NCI-H1930 (cell line): ENCODE measurements at regions not wholly inside any gene's neighbourhood (a gene's known extent, or its start where the extent isn't known, plus 50 kb on each side); places are given as distances from the start of the nearest gene placed in this dataset.
A peak's percentile ranks its signal among the peaks of the same experiment; 100 is the strongest.

Source experiments
- DNase-seq, 2 experiments: peaks; one replicate each; lab custom pipeline; 2025; lab: John Stamatoyannopoulos, UW

DNA sequence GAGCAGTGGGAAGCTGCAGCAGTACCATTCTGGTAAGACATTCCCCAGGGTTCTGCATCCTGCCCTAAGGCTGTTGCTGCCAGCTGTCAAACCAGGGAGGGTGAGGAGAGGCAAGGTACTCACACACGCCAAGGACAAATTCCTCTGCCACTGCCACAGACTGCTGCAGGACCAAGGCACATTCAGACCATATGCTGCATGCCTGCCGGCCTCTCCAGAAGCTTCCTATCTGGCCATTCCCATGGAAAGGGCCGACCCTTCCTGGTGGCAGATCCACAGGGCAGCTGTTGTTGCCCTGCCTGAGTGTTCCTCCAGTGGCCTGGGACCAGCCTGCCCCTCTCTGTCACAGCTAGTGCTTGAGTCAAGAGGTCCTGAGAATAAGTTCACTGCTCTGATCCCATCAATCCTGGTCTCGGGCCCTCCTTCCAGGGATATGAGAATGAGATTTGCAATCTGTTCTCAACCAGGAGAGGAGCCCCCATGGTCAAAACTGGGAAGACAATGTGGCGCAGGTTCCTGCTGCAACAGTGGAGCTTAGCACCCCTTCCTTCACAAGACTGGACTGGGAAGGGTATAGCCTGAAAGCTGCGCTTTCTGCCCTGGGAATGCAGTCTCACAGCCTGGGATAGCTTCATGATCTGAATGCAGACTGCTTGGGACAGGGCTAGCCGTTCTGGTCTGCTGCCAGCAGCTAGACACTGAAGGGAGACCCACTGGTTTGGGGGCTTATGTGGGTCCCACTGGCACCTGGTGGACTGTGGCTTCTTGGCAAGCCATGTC is 342.5 kb upstream of the NDST3 start:
- no peak for DNase-seq

DNA sequence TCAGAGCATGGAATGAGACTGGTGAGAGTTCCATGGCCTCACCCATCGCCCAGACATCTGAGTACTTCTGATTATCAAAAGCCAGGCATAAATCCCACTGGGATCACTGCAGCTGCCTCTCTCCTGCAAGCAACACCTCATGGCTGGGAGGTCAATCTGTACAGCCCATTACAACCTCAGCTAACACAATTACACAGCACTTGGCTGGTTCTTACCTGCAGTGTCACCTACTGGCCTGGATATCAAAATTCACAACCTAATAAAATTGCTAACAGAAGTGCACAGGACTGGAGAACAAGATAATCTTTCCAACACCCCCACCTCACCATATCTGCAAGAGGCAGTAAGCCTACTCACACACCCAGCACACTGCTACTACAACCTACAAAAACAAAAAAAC is 341.7 kb upstream of the NDST3 start:
- DNase-seq: no peak

DNA sequence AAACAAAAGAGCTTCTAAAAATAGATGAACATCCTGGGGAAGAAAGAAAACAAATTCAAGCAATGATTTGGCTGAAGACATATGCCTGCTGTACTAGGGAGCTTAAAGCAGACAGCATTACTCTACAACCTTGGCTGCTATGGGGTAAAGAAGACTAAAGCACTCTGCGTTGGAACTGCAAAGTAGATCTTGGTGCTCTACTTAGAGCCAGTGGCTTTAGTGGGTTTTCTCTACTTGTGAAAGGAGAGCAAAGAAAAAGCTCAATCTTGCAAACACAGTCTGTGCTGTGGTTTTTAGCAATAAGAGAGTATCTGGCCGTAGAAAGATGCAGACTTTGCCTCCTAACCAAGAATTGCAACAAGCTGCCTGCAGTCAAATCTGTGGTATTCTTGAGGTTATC is 334.7 kb upstream of the NDST3 start:
- DNase-seq: no peak

DNA sequence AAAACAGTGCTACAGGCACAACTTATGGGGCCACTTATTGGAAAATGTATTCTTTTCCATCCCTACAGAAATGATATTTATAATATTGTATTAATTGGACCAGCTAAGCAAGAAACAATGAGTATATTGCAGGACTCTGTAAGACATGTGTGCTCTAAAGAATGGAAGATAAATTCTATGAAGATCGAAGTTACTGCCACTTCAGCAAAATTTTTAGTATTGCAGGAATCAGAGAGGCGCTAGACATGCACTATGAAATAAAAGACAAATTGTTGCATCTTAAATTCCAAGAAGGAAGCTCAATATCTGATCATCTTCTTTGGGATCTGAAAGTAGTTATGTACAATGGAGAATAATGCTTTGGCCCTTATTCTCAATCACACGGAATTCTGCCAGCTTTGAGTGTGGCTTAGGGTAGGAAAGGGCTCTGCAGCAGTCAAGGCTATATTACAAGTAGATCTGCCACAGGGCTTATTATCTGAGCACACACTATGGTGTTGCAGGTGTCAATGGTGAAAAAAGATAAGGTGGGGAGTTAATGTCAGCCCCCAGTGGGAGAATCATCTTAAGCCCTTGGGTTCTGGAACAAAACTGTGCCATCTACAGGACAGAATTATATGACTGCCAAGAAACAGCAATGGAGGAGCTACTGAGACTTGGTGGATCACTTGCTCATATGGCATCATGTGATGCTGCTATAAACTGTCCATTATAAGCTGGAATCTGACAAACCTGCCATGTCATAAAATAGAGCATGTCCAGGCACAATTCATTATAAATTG is 334.0 kb upstream of the NDST3 start:
- peak in 1 of 2 experiments; percentile 3 for DNase-seq

DNA sequence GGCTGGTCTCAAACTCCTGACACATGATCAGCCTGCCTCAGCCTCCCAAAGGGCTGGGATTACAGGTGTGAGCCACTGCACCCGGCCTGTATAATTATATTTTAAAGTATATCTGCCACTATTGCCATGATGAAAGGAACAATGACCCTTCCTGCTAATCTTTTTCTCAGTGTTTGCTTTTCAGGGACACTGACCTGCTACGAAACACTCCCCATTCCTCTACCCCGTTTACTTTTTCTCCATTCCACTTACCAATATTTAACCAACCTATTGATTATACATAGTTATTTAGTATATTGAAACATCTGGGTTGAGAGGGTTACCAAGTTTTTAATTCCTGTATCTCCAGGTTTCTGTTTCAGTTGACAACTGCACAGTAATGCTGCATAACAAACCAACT is 331.9 kb upstream of the NDST3 start:
- DNase-seq: no peak

DNA sequence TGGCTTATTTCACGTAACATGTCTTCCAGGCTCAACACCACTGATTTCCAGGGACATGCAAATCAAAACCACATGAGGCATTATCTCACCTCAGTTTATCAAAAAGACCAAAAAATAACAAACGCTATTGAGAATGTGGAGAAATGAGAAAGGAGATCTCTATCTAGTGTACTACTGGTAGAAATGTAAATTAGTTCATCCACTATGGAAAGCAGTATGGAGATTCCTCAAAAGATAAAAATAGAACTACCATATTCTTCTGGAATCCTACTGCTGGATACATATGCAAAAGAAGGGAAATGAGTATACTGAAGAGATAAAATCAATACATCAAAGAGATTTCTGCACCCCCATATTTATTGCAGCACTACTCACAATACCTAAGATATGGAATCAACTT is 329.6 kb upstream of the NDST3 start:
- DNase-seq: no peak

DNA sequence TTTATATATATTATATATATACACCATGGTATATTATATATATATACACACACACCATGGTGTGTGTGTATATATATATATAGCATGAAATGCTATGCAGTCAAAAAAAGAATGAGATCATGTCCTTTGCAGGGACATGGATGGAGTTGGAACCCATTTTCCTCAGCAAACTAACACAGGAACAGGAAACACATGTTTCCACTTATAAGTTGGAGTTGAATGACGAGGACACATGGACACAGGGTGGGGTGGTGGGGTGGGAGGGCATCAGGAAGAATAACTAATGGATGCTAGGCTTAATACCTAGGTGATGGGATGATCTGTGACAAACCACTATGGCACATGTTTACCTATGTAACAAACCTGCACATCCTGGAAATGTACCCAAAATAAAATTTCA is 293.6 kb upstream of the NDST3 start:
- DNase-seq: no peak

DNA sequence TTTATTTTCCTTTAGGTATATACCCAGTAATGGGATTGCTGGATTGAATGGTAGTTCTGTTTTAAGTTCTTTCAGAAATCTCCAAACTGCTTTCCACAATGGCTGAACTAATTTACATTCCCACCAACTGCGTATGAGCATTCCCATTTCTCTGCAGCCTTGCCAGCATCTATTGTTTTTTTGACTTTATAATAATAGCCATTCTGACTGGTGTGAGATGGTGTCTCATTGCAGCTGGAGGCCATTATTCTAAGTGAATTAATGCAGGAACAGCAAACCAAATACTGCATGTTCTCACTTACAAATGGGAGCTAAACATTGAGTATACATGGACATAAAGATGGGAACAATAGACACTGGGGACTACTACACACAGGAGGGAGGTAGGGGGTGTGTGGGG is 288.9 kb upstream of the NDST3 start:
- peak in 1 of 2 experiments; percentile 32 for DNase-seq

DNA sequence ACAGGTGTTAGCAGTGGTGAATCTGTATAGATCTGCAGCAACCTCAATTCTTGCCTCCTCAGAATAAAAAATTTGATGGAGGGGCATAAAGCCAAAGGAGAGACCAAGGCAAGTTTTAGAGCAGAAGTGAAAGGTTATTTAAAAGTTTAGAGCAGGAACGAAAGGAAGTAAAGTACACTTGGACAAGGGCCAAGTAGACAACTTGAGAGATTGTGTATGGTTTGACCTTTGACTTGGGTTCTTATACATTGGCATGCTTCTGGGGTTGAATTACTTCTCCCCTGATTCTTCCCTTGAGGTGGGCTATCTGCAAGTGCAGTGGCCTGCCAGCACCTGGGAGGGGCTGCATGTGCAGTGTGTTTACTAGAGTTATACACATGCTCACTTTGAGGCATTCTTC is 278.8 kb upstream of the NDST3 start:
- no peak for DNase-seq

DNA sequence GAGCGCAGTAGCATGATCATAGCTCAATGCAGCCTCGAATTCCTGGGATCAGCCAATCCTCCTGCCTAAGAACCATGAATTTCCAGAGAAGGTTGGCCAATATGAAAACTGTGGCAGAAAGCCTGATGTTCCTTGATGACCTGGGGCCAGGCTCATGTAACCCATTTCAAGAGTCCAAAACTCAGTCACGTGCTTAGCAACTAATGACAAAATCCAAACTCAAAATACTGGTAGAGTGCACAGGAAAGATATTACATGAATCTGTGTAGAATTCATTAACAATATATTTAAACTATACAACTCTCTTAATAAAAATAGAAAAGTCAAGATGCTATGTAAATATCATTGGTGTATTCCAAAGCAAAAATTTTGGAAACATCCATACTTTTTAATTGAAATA is 265.7 kb upstream of the NDST3 start:
- DNase-seq: no peak

DNA sequence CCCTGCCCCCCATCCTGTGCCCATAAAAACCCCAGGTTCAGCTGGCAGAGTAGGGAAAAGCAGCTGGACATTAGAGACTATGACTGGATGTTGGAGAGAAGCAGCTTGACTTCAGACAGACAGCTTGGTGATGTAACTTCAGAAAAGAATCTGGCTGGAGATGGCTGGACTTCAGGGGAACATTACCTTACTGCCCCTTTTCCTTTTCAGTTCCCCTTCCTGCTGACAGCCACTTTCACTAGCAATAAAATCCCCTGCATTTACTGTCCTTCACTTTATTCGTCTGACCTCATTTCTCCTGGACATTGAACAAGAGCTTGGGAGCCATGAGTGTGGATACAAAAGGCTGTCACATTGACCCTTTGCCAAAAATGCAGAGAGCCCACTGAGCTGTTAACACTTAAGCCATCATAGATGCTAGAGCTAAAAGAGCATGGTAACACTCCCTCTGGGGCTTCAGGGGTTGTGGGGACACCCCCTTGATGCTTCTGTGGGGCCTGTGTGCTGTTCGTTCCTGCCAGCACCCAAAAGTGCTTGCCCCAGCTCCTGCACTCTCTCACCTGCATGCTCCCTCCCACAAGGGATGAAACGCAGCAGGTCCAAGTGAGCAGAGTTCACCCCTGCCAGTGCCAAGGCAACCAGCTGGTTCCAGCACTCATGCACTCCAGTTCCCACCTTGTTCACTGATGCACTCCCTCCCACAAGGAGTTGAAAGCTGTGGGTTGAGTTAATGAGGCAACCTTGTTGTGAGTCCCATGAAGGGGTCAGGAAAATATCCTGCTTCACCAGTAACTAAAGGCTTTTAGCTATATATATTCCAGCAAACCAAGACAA is 263.8 kb upstream of the NDST3 start:
- DNase-seq: no peak

DNA sequence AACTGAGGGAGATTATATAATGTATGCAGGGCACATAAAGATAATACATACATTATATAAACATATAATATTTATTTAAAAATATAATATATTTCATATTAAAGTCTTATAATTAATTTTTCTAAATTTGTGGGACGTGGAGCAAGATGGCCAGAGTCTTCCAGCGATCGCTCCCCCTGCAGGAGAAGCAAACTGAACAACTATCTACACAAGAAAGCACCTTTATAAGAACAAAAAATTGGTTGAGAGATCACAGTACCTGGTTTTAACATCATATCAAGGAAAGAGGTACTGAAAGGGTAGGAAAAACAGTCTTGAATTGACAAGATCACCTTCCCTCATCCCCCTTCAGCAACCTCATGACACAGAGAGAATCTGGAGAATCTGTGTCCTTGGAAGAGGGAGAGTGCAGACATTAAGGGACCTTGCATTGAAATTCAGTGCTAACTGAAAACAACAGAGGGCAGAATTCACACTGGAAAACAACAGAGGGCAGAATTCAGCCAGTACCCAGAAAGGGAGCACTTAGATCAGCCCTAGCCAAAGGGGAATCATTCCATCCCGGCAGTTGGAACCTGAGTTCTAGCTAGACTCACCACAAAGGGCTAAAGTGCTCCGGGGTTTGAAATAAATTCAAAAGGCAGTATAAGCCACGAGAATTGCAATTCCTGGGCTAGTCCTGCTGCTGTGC is 262.5 kb upstream of the NDST3 start:
- DNase-seq: no peak

DNA sequence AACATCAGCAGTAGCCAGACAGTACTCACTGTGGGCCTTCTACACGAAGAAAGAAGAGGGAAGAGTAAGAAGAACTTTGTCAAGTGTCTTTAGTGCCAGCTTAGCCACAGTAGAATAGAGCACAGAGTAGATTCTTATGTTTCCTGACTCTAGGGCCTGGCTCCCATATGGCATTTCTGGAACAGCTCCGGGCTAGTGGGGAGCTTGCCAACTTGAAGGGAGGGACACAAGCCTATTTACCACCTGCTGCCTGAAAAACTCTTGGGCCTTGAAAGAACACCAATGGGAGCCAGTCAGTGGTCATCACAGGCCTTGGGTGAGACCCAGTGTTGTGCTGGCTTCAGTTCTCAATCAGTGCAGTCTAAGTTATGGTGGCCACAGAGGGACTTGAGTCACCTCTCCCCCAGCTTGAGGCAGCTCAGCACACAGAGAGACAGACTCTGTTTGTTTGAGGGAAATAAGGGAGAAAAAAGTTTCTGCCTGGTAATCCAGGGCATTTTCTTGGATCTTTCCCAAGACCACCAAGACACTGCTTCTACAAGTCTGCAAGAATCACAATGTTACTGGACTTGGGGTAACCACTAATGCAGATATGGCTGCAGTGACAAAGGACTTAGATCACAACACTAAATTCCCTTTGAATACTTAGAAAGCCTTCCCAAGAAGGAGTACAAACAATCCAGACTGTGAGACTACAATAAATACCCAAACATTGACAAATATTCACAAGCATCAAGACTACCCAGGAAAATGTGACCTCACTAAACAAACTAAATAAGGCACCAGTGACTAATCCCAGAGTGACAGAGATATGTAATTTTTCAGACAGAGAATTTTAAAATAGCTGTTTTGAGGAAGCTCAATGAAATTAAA is 261.0 kb upstream of the NDST3 start:
- no peak for DNase-seq

DNA sequence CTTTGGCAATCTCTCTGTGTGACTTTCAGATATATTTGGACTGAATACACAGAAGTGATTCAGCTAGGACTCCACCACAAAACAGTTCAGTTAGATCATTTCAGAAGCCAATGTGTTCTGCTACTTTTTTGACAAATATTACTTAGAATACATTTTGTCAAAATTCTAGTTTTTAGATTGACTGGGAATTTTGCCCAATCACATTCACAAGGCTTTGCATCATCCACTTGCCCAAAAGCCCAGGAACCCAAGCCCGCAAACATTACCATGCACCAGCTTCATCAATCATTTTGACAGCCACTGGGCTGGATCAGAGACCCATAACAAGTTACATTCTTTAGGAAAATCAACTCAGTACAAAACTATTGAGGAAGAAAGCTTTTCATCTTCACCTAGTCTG is 256.6 kb upstream of the NDST3 start:
- DNase-seq: no peak

DNA sequence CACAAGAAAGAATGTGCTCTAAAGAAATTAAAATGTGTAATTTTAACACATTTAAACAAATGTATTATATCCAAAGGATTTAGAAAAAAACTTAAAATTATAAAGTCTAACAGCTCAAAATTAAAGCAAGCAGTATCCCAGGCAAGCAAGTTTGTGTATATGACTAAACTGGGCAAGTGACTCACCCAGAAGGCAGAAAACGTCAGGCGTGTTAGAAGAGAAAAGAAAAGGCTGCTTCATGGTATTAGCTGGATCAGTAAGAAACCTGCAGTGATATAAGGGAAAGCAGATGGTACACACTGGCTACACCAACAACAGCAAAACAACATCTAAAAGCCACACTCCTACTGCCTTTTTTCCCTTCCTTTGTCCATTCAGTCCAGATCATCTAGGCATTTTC is 250.6 kb upstream of the NDST3 start:
- DNase-seq: no peak

DNA sequence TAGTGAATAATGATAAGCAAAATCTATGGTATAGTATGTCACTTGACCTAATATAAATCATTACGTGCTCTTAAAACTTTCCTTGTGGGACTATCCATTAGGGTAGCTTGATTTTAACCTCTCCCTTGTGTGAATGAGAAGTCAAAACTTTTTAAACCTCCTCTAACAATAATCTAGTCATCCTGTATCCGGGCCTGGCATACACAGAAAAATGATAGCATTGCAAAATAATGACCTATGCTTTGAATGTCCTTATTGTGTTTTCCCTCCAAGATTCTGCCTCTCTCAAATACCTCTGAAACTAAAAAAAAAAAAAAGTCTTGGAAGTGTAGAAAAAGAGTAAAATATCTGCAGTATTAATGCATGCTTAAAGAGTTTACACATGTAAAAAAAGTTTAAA is 250.0 kb upstream of the NDST3 start:
- no peak for DNase-seq

DNA sequence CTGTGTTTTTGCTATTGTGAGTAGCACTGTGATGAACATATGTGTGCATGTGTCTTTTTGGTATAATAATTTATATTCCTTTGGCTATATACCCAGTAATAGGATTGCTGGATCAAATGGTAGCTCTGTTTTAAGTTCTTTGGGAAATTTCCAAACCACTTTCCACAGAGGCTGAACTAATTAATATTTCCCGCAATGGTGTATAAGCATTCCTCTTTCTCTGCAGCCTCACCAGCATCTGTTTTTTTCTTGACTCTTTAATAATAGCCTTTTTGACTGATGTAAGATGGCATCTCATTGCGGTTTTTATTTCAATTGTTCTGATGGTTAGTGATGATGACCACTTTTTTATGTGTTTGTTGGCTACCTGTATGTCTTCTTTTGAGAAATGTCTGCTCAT is 247.7 kb upstream of the NDST3 start:
- no peak for DNase-seq

DNA sequence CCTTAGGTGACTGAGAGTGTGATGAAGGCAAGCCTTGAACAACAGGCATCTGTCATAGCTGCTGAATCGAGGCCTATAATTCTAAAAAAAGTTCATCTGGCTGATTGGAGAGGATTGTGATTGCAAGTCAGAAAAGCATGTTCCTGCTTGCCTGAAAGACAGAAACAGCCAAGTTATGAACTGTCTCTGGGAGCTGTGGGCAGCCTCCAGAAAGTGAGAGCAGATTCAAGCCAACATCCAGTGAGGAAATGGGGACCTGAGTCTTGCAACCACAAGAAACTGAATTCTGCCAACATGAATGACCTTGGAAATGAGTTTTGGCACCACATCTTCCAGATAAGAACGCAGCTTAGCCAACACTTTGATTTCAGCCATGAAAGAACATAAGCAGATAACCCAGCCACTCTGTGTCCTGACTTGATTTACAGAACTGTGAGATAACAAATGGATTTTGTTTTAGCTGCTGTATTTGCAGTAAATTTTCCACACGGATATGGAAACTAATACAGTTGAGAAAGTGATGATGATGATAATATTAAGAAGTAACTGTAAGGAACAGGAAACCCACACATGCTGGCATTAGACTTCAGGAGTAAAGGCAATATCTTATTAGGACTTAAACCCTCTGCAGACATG is 240.3 kb upstream of the NDST3 start:
- DNase-seq: no peak

DNA sequence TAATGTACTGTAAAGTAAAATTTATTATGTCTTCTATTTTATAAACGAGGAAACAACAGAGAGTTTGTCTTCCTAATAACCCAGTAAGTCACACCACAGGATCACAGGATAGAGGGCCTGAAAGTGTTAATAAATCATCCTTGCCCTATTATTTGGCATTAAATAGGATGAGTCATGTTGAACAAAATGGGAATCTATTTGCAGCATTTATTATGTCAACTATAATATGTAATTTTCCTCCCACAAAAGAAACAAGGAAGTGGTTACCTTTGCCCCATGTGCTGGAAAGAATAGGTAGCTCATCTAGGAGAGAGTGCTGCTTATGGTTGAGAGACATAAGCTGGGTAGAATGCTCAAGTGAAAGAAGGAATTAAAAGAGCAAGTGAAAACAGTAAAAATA is 237.6 kb upstream of the NDST3 start:
- DNase-seq: peak; percentile 37 to 43

DNA sequence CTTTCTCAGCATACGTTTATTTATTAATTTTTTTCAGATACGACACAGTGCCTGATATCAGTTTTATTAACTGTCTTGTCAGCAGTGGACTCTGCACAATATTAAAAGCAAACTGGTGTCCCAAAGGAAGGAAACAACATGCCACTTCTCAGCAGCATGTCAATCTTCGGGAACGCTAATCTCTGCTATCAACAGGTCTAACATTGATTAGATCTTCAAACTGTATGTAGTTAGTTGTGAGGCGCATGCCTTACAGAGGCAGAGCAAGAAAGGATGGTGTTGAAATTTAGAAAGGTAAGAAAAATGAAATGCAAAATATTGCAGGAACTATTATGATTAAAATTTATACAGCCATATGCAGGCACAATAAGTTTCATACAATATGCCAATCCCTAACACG is 233.7 kb upstream of the NDST3 start:
- DNase-seq: no peak

DNA sequence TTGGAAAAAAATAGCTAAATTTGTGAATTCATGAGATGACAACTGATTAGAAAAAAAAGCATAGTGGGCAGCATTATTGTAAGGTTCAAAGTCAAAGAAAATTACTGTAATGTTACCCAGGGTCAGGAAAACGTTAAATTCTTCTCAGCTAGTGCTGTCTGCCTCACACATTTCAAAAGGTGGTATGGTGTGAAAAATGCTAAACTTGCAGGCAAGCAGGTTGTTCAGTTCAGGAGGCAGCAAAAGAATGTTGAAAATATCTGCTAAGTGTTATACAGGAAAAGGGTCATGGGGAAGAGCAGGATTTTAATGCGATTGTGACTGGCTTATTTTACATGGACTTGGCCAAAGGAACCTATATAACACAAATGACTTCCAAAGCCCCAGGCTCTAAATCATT is 232.5 kb upstream of the NDST3 start:
- DNase-seq: no peak
